ENCODE measurements at regions not wholly inside any gene's neighbourhood (a gene's known extent, or its start where the extent isn't known, plus 50 kb on each side); places are given as distances from the start of the nearest gene placed in this dataset.
"Not testable (repeated sequence)": the region's sequence is repeated elsewhere in the genome, so short reads cannot be mapped to it uniquely, and the experiment has no call there.

- DNase-seq, result no peak
These were observed 94.6 kb upstream of the RNF32 start for GRCh38 chr7:156545979-156546378.

- DNase-seq, result no peak
These were observed 95.5 kb upstream of the RNF32 start for GRCh38 chr7:156544919-156545715.

GRCh38 chr7:156543699-156544598 lies 96.6 kb upstream of the RNF32 start:
- DNase-seq, result no peak

- DNase-seq, result no peak
These were observed 99.9 kb upstream of the RNF32 start for GRCh38 chr7:156540619-156541165.

GRCh38 chr7:156539999-156540398 lies 100.6 kb upstream of the RNF32 start:
- no peak for DNase-seq

GRCh38 chr7:156537006-156537405 lies 103.6 kb upstream of the RNF32 start:
- no peak for DNase-seq

- no peak for DNase-seq
These were observed 105.6 kb upstream of the RNF32 start for GRCh38 chr7:156534925-156535324.

GRCh38 chr7:156533964-156534363 lies 106.6 kb upstream of the RNF32 start:
- no peak for DNase-seq

GRCh38 chr7:156533420-156533819 lies 107.2 kb upstream of the RNF32 start:
- DNase-seq, result no peak

- no peak for DNase-seq
These were observed 108.5 kb upstream of the RNF32 start for GRCh38 chr7:156532016-156532602.

GRCh38 chr7:156529956-156530355 lies 110.6 kb upstream of the RNF32 start:
- no peak for DNase-seq

GRCh38 chr7:156527458-156527890 lies 113.1 kb upstream of the RNF32 start:
- no peak for DNase-seq

- DNase-seq, result no peak
These were observed 115.6 kb upstream of the RNF32 start for GRCh38 chr7:156524818-156525597.

- DNase-seq, result no peak
These were observed 117.0 kb upstream of the RNF32 start for GRCh38 chr7:156523447-156524048.

GRCh38 chr7:156522801-156523200 lies 117.8 kb upstream of the RNF32 start:
- no peak for DNase-seq

- no peak for DNase-seq
These were observed 121.5 kb upstream of the RNF32 start for GRCh38 chr7:156519070-156519469.

GRCh38 chr7:156518466-156518865 lies 122.1 kb upstream of the RNF32 start:
- DNase-seq, result no peak

GRCh38 chr7:156517858-156518257 lies 122.7 kb upstream of the RNF32 start:
- DNase-seq, result not testable (repeated sequence)

GRCh38 chr7:156516791-156517378 lies 123.7 kb upstream of the RNF32 start:
- no peak for DNase-seq

GRCh38 chr7:156515911-156516790 lies 124.4 kb upstream of the RNF32 start:
- no peak for DNase-seq

GRCh38 chr7:156514851-156515250 lies 125.7 kb upstream of the RNF32 start:
- no peak for DNase-seq

All from NCI-H524 treated with DMSO at 0.1 percent for 48 hours (cell line).